H1 (cell line): ENCODE measurements at regions not wholly inside any gene's neighbourhood (a gene's known extent, or its start where the extent isn't known, plus 50 kb on each side); places are given as distances from the start of the nearest gene placed in this dataset.

Experiments
- HDAC6 ChIP-seq: IDR thresholded peaks from one replicate; pipeline ENCODE4 v1.7.1; 2012; ENCODE audit warnings: low read depth, mild to moderate bottlenecking, inconsistent platforms, low read length, moderate library complexity
- TF ChIP-seq, protein P1 (sequence below): fragments of 300-600 bp; sonication (generic); IDR thresholded peaks from 2 replicates; pipeline ENCODE4 v1.7.1; 2012; ENCODE audit warnings: low read length, moderate library complexity, mild to moderate bottlenecking, inconsistent platforms; ENCODE audit not compliant: insufficient replicate concordance

GRCh38 chr13:52921194-52921593 is 72.8 kb upstream of the PCDH8 start (continued):
- TF ChIP-seq, protein P1, sequence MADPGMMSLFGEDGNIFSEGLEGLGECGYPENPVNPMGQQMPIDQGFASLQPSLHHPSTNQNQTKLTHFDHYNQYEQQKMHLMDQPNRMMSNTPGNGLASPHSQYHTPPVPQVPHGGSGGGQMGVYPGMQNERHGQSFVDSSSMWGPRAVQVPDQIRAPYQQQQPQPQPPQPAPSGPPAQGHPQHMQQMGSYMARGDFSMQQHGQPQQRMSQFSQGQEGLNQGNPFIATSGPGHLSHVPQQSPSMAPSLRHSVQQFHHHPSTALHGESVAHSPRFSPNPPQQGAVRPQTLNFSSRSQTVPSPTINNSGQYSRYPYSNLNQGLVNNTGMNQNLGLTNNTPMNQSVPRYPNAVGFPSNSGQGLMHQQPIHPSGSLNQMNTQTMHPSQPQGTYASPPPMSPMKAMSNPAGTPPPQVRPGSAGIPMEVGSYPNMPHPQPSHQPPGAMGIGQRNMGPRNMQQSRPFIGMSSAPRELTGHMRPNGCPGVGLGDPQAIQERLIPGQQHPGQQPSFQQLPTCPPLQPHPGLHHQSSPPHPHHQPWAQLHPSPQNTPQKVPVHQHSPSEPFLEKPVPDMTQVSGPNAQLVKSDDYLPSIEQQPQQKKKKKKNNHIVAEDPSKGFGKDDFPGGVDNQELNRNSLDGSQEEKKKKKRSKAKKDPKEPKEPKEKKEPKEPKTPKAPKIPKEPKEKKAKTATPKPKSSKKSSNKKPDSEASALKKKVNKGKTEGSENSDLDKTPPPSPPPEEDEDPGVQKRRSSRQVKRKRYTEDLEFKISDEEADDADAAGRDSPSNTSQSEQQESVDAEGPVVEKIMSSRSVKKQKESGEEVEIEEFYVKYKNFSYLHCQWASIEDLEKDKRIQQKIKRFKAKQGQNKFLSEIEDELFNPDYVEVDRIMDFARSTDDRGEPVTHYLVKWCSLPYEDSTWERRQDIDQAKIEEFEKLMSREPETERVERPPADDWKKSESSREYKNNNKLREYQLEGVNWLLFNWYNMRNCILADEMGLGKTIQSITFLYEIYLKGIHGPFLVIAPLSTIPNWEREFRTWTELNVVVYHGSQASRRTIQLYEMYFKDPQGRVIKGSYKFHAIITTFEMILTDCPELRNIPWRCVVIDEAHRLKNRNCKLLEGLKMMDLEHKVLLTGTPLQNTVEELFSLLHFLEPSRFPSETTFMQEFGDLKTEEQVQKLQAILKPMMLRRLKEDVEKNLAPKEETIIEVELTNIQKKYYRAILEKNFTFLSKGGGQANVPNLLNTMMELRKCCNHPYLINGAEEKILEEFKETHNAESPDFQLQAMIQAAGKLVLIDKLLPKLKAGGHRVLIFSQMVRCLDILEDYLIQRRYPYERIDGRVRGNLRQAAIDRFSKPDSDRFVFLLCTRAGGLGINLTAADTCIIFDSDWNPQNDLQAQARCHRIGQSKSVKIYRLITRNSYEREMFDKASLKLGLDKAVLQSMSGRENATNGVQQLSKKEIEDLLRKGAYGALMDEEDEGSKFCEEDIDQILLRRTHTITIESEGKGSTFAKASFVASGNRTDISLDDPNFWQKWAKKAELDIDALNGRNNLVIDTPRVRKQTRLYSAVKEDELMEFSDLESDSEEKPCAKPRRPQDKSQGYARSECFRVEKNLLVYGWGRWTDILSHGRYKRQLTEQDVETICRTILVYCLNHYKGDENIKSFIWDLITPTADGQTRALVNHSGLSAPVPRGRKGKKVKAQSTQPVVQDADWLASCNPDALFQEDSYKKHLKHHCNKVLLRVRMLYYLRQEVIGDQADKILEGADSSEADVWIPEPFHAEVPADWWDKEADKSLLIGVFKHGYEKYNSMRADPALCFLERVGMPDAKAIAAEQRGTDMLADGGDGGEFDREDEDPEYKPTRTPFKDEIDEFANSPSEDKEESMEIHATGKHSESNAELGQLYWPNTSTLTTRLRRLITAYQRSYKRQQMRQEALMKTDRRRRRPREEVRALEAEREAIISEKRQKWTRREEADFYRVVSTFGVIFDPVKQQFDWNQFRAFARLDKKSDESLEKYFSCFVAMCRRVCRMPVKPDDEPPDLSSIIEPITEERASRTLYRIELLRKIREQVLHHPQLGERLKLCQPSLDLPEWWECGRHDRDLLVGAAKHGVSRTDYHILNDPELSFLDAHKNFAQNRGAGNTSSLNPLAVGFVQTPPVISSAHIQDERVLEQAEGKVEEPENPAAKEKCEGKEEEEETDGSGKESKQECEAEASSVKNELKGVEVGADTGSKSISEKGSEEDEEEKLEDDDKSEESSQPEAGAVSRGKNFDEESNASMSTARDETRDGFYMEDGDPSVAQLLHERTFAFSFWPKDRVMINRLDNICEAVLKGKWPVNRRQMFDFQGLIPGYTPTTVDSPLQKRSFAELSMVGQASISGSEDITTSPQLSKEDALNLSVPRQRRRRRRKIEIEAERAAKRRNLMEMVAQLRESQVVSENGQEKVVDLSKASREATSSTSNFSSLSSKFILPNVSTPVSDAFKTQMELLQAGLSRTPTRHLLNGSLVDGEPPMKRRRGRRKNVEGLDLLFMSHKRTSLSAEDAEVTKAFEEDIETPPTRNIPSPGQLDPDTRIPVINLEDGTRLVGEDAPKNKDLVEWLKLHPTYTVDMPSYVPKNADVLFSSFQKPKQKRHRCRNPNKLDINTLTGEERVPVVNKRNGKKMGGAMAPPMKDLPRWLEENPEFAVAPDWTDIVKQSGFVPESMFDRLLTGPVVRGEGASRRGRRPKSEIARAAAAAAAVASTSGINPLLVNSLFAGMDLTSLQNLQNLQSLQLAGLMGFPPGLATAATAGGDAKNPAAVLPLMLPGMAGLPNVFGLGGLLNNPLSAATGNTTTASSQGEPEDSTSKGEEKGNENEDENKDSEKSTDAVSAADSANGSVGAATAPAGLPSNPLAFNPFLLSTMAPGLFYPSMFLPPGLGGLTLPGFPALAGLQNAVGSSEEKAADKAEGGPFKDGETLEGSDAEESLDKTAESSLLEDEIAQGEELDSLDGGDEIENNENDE = no peak
- no peak for TF ChIP-seq HDAC6
